ENCODE measurements at regions not wholly inside any gene's neighbourhood (a gene's known extent, or its start where the extent isn't known, plus 50 kb on each side); places are given as distances from the start of the nearest gene placed in this dataset.

GRCh38 chr6:115798229-115798628, 262.5 kb downstream of the FRK start:
- TF ChIP-seq CTCF (IDR thresholded peaks at IDR 0.05; ENCODE audit: low read length) (no peak), EZH2phosphoT487 (IDR thresholded peaks at IDR 0.05; ENCODE audit: low read length) (no peak), EZH2 (optimal IDR thresholded peaks at IDR 0.05; ENCODE audit: low read depth, low read length) (no peak)
